ENCODE measurements at regions not wholly inside any gene's neighbourhood (a gene's known extent, or its start where the extent isn't known, plus 50 kb on each side); places are given as distances from the start of the nearest gene placed in this dataset.
"Not testable (repeated sequence)": the region's sequence is repeated elsewhere in the genome, so short reads cannot be mapped to it uniquely, and the experiment has no call there.

DNA sequence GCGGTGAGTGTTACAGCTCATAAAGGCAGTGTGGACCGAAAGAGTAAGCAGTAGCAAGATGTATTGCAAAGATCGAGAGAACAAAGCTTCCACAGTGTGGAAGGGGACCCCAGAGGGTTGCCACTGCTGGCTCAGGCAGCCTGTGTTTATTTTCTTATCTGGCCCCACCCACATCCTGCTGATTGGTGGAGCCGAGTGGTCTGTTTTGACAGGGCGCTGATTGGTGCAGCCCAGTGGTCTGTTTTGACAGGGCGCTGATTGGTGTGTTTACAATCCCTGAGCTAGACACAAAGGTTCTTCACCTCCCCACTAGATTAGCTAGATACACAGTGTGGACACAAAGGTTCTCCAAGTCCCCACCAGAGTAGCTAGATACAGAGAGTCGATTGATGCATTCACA, 747.8 kb upstream of the NRXN1 start:
- DNase-seq (ENCODE audit: low spot score): not testable (repeated sequence)

DNA sequence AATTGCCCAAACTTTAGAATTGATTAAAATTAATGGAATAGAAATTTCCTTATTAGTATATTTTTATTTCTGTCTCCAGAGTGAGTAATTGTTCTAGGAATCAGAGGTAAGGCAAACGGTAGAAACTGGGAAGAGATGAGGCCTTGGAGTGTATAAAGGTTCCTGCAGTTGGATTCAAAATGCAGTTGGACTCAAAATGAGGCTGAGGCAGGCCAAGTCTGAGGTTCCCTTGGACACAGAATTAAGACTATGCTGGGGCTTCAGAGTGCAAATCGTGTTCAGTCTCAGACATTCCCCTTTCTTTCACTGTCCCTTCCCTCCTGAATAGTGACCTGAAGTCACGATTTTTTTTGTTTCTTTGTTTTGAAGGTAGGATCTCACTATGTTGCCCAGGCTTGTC, 746.9 kb upstream of the NRXN1 start:
- DNase-seq (ENCODE audit: low spot score): no peak

DNA sequence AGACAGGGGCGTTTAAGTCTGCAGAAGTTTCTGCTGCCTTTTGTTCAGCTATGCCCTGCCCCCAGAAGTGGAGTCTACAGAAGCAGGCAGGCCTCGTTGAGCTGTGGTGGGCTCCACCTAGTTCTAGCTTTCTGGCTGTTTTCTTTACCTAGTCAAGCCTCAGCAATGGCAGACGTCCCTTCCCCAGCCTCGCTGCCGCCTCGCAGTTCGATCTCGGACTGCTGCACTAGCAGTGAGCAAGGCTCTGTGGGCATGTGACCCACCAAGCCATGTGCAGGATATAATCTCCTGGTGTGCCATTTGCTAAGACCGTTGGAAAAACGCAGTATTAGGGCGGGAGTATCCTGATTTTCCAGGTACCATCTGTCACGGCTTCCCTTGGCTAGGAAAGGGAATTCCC, 742.7 kb upstream of the NRXN1 start:
- not testable (repeated sequence) for DNase-seq (ENCODE audit: low spot score)

DNA sequence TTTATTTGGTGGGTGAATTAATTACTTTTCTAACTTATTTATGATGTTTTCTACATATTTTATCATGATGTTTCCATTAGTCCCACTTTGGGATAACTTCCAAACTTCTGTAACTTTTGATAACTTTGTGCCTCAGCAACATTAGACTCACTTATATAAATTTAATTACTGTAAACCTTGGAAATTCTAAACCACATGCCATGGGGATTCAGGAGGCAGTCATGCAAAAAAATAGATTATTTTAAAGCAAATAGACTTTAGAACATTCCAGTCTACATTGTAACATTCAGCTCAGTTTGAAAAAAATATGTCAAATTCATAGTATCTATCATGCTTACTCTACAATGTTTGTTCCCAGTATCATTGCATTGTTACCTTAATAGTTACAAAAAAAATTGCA, 728.5 kb upstream of the NRXN1 start:
- no peak for DNase-seq (ENCODE audit: low spot score)

DNA sequence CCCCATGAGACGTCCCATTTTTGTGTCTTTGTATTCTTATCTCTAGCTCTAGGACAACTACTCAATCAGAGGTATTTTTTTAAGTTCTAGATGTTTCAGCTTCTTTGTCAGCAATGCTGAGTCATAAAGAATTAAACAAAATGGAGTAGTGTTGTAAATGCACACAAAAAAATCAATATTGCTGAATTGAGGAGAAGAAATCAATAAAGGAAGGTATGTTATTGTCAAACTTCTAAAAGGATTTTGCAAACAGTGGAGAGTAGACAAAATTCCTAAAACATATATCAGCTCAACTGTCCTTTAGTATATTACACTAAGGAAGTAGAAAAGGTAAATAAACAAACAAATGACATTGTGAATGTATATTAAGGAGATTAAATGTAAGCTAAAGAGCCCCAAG, 726.1 kb upstream of the NRXN1 start:
- no peak for DNase-seq (ENCODE audit: low spot score)

DNA sequence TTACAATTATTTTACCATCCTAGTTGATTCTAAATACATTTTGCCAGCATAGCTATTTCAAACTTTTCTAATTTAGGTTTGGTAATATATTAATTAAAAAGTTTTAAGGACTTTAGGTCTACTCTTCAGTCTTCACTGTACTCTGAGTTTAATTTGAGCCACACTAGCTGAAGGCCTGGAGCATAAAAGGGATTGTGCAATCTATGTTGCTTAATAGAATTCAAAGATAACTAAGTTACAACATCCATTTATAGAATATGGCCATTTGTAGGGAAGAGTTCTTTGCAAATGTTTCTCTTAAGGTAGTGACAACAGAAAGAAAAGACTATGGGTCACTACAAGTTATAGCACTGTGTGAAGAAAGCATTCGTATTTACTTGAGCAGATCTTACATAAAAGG, 702.2 kb upstream of the NRXN1 start:
- no peak for DNase-seq (ENCODE audit: low spot score)

DNA sequence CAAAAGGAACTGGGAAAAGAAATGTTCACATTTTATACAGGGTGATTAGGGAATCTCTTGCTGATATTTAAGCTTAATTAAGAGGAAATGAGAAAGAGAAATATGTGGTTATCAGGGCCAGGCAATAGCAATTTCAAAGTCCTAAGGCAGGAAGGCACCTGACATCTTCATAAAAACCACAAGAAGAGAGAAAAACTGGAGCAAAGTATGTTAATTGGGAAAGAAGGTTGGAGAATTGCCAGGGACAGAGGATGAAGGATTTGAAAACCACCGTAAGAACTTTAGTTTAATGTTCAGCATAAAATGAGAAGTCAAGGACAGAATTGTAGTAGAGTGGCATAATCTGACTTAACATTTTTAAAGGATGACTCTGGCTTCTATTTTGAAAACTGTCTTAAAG, 691.8 kb upstream of the NRXN1 start:
- no peak for DNase-seq (ENCODE audit: low spot score)

DNA sequence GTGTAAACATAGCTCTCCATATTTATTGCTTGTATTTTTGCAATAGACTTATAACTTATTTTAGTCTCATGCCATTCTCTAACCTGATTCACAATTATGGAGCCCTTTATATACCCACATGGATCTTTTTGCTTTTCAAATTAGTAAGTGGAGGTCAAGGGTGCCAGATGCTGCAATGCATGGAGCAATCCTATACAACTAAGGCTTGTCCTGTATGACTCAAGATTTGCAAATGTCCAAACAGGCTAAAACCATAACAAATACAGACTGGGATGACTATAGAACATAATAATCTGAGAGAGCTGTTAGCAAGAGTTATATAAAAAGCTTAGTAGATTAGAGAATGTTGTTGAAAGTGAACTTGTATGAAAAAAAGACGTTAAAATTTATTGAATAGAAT, 690.4 kb upstream of the NRXN1 start:
- no peak for DNase-seq (ENCODE audit: low spot score)

DNA sequence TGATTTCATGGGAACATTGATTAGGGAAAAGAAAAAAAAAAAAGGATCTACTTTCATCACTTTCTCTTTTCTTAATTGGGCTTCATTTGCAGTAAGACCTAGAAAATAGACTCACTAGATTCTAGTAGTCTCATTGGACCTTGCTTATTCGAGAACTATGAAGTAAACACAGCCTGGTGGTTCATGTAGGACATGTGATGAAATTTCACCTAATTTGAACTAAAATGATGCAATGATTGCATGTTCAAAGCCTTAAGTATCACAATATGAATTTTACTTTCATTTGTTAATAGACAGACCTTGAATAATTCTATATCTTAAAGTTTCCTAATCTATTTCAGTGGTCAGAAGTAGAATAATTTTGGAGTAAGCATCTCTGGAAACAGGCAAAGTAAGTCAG, 688.9 kb upstream of the NRXN1 start:
- no peak for DNase-seq (ENCODE audit: low spot score)

DNA sequence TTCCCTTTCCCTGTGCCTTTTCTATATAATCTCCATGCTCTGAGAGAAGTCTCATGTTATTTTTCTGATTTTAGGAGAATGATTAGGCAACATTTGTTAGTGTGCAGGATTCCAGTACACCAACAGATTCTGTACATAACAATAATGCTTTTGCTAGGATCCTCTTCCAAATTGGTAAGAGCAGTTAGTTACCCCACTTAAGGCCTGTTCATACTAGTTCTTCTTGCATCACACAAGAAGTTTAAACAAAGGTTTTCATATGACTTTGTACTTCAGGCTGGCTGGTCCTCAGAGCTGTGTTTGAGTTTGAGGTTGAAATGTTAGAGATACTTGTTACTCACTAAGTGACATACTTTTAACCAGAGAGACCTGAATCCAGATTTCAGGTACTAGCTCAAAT, 686.9 kb upstream of the NRXN1 start:
- no peak for DNase-seq (ENCODE audit: low spot score)

DNA sequence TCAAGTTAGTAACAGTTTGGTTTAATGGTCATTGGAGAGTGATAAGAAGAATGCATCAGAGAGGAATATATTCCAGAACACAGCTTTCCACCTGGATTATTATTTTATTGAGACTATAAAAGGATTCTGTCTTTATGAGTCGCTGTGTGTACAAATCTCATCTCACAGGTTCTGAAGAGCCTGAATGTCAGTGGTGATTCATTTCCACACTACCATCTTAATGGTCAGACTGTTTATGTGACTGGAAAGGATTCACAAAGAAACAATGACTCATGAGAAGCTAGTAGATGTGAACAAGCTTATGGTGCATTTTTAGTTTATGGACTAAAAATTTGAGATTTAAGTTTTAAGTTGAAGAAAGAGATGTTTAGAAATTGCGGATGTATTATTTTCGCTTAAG, 685.4 kb upstream of the NRXN1 start:
- DNase-seq (ENCODE audit: low spot score): no peak

DNA sequence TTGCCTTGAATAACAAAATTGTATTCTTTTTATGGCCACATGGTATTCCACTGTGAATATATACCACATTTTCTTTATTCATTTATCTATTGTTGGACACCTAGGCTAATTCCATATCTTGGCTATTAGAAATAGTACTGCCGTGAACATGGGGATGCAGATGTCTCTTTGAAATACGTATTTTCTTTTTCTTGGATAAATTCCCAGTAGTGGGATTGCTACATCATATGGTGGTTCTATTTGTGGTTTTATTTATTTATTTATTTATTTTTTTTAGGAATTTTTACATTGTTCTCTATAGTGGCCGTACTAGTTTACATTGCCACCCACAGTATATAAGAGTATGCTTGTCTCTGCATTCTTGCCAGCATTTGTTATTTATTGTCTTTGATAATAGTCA, 679.8 kb upstream of the NRXN1 start:
- DNase-seq (ENCODE audit: low spot score): no peak

DNA sequence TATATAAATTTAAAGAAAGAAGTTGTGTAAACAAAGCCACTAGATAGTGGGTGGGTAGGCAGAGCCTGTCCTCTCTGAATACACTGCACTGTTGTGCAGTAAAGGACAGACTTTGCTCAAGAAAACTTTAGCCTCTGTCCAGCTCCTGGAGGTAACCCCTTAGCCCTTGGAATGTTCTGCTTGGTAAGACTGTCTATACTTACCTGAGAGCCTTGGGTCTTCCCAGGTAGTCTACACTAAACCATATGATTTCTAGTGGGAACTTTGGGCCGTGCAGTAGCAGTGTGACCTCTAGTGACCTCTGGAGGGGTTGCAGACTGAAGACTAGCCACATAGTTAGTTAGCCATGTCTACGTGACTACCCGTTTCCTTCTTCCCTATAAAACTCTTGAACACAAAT, 678.3 kb upstream of the NRXN1 start:
- DNase-seq (ENCODE audit: low spot score): no peak

DNA sequence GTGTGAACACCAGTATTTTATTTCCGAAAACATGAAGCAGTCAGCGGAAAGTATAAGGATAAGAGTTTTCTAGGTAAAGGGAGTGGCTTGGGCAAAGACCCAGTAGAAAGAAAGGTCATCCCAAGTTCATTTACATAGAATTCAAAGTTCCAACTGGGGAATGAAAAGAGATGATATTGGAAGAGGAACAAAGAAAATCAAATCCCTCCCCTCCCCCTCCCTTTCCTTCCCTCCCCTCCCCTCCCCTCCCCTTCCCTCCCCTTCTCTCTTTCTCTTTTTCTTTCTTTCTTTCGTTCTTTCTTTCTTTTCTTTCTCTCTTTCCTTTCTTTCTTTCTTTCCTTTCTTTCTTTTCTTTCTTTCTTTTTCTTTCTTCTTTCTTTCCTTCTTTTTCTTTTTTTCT, 675.7 kb upstream of the NRXN1 start:
- DNase-seq (ENCODE audit: low spot score): no peak

DNA sequence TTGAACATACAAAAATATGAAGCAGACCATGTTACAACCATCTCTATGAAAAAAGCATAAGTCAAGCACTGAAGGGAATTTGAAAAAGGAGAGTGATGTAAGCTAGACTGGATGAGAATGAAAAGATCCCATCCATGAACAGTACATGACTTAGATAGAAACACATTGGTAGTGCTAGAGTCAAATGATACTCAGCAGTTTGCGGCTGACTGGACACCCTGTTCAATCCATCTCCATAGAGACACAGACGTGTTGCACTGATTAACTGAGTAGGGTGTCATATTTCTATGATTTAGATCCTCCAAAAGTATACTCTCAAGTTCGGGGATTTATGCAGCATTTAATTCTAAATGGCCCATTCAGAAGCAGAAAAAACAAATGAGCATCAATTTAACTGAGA, 674.3 kb upstream of the NRXN1 start:
- DNase-seq (ENCODE audit: low spot score): no peak

DNA sequence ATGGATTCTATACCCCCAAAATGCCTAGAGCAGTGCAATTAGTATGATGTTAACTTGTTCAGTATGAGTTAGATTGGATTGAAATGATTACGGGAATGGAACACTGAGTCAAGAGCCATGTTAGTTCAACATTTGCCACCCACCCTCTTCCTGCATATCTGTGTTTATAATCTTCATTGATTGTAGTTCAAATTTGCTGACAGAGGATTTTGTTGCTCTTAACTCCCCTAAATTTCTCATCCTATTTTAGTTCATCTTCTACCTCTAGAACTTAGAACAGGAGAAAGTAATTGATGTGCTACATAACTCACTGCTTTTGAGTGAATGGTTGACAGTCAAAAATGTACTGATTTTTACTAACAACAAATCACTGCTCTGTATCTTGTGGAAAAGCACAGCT, 673.5 kb upstream of the NRXN1 start:
- DNase-seq (ENCODE audit: low spot score): no peak

DNA sequence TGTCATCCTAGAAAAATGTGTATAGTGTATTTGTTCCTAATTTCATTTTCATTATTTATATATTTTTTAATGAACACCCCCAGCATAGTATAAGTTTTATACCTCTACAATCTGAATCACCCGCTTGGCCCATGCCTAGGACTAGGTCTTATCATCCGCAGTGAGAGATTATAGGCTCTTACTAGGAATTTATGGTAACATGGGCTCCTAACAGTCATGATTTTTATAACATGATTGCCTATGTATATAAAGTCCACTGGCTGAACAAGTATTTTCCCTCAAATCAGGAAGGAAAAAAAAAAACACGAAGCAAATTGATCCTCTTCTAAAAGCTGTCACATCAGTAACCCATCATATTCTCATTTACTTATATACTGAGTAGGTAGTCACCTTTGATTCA, 666.1 kb upstream of the NRXN1 start:
- DNase-seq (ENCODE audit: low spot score): no peak

DNA sequence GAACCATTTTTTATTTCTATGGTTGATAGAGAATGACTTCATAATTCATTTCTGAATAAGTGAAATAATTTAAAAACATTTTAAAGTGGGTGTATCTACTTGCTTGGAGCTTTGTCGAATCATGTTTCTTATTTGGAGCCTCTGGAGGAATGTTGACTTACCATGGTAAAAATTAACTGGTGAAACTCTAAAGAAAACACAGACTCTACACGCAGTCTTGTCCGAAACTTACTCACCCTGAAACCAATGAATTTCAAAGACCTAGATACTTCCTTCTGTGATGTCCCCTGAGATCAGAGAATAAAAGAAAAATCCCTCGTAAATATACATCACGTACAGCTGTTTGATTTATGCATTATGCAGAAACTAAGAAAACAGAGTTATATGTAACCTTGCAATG, 665.2 kb upstream of the NRXN1 start:
- no peak for DNase-seq (ENCODE audit: low spot score)

DNA sequence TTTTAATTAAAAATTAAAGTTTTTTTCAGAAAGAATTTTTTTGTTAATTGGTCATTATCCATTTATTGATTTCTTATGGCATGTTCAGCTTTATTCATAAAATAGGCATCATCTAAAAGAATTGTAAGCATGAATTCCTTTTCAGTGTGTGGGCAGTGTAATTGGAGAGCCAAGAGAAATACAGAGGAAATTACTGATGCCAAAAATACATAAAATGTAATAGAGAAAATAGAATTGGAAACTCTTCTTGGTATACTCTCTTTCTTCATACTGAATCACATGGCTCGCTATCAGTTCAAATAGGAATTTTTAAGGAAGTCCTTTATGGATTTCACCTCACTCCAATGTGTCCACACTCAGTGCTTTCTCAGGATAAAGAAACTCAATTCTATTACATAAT, 663.6 kb upstream of the NRXN1 start:
- DNase-seq (ENCODE audit: low spot score): no peak

DNA sequence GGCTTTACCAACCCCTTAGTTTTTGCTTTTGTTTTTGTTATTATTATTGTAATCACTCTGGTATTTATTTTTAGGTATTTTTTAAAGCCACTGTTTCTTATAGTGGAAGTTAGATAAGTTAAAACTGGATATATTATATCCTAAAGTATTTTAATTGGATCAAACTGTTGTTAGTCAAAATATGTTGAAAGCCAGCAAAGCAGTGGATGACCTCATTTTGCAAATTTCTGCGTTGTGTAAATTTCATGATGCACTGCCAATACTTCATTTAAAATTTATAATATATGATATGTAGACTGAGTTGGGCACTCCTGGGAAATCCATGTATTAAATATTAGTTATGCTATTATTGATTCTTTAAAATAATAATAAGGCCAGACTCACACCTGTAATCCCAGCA, 661.7 kb upstream of the NRXN1 start:
- no peak for DNase-seq (ENCODE audit: low spot score)

DNA sequence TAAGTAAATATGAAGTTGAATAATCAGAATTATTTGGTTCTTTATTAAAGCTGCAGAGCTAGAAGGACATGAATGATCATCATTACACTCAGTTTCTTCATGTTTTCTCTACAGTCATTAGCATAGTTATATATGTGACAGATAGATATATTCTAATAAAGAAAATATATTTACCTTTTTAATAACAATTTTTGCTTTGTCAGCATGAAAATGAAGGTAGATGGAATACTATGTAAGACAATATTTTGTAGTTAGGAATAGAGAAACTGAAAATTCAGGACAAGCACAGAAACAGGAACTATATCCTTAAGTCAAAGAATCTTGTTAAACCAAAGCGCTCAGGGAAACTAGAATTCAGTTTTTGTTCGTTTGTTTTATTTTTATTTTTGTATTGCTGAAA, 649.9 kb upstream of the NRXN1 start:
- DNase-seq (ENCODE audit: low spot score): no peak

DNA sequence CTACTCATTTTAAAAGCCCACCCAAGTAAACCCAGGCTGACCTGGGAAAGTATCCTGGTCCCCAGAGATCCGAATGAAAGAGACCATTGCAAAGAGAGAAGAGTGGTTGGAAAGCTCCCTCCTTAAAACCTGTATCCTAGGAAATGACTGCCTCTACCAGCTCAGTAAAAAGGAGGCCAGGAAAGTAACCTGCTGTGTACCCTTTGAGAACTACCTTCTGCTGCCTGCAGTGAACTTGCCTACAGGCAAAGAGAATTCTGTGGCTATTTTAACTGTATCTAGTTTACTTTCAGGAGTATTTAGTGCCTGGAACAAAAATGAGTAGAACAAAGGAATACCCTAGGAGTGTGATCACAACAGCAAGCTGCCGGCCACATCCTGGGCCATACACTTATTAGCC, 641.7 kb upstream of the NRXN1 start:
- DNase-seq (ENCODE audit: low spot score): no peak

DNA sequence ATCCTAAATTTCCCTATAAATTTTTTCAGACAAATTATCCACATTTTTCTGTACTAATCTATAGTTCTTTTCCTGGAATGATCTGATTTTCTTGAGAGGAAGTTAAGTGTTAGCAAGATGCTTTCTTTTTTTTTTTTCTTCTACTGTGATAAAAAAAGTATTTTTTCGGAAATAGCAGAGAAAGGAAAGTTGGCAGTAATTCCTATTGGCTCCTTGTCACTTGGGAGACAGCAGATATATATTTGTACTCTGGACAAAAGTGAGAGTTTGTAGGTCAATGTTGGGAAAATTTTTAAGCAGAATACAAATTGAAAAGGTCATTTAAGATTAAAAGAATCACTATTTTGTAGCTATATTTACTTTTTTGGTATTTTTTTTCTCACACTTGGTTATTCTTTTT, 635.7 kb upstream of the NRXN1 start:
- no peak for DNase-seq (ENCODE audit: low spot score)

DNA sequence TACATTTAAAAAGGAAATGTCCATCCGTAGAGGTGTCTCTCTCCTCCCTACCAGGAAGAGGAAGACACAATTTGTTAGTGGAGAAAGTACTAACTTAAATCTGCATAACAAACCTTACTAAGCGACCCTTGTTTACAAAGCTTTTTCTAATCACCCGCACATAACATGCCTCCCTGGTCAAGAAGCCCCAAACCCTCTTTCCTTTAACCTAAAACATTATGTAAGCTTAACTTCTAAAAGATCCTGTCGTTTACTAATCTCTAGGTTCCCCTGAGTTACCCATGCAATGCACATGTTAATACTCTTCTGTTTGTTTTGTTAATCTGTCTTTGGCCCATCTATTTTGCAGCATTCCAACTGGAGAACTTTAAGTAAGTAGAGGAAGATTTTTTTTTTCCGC, 630.3 kb upstream of the NRXN1 start:
- no peak for DNase-seq (ENCODE audit: low spot score)

DNA sequence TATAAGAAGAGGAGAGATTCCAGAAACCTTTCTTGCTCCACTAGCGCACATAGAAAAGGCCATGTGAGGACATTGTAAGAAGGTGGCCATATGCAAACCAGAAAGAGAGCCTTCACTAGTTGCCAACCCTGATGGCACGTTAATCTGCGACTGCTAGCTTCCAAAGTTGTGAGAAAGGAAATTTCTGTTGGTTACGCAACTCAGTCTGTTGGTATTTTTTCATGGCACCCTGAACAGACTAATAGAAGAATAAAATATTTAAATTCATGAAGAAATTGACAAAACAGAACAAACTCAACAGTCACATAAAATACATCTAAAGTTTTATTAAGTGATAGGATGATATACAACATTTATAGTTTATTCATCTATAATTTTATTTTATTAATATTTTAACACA, 625.9 kb upstream of the NRXN1 start:
- no peak for DNase-seq (ENCODE audit: low spot score)

DNA sequence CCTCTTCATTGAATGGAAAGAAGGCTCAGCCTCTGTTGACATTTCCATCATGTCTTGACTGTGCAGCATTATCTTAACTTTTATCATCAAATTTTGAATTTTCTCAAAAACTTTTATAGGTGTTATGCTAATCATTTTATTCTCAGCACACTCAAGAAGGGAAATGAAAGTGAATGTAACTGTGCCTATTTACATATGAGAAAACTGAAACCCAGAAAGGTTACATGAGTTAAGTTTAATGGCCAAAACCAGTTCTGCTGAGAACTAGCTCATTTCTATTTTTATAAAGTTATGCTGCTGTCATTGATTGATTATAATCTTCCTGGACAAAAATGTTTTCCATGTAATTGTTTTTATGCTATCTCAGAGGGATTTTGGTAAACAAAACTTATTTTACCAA, 618.8 kb upstream of the NRXN1 start:
- no peak for DNase-seq (ENCODE audit: low spot score)
